ACHN (cell line): ENCODE measurements at regions not wholly inside any gene's neighbourhood (a gene's known extent, or its start where the extent isn't known, plus 50 kb on each side); places are given as distances from the start of the nearest gene placed in this dataset.

Experiments
- DNase-seq: peaks from one replicate; pipeline ENCODE4 v3.0.0-alpha.2; 2015
- in situ Hi-C: cut with HindIII; loops from 2 replicates; pipeline ENCODE4 v1.10.0; 2017; ENCODE audit warnings: low sequenced_read_pairs, low pct_ligation_motif_present, low pct_unique_long_range_greater_than_20kb

DNA sequence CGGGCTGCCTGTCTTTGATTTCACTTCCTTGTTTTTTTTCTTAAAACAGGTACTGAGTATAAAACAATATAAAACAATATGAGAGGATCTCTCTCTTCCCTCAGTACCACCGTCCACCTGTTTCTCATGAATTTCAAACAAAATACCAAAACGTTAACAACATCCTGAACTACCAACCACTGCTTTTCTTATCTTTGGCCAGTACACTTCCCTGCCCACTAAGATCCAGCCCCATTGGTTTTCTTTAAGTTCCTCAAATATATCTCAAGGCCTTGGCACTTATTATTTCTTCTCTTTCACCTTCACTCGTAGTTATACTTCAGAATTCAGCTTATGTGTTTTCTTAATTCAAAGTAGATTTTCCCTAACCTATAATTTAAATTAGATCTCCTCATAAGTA, 370.2 kb upstream of the GRIA3 start:
- in situ Hi-C loops, result no loop called here

DNA sequence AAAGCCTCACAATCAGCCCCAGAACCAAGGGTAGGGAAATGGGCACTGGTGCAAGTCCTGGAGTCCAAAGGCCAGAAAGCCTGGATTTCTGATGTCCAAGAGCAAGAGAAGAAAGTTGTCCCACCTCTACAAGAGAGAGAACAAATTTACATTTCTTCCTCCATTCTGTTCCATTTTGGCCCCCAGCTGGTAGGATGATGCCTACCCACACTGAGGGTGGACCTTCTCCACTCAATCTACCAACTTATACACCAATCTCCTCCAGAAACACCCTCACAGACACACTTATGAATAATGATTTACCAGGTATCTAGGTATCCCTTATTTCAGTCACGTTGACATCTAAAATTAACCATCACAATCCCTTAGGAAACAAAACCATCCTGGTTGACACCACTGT, 367.8 kb upstream of the GRIA3 start:
- in situ Hi-C loops, result no loop called here
- DNase-seq, result no peak

More for the DNA sequence above, 370.2 kb upstream of the GRIA3 start:
- DNase-seq, result no peak

DNA sequence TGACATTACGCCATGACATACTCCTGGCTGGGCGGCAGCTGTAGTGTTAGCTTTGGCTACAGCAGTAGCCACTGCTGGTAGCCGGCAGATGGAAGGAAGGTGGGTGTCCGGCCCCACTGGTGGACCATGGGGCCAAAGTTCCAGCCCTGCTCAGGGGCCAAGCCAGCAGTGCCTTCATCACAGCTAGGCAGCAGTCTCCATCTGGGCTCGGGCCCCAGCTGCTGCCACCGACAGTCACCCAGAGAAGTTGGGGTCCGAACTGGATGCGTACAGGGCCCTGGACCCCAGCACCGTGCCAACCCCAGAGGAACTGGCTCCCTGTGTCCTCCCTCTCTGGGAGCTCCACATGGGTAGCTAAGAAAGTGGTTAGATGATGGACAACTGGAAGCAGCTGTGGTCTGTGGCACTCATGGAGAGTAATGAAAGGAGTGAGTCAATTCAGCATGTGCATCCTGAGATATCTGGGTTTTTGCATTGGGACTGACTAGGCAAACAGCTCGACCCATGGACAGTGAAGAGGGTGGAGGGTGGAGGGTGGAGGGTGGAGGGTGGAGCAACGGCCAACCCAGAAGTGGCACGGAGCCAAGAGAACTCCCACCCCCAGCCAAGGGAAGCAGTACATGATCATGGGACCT, 366.6 kb upstream of the GRIA3 start:
- no peak for DNase-seq

DNA sequence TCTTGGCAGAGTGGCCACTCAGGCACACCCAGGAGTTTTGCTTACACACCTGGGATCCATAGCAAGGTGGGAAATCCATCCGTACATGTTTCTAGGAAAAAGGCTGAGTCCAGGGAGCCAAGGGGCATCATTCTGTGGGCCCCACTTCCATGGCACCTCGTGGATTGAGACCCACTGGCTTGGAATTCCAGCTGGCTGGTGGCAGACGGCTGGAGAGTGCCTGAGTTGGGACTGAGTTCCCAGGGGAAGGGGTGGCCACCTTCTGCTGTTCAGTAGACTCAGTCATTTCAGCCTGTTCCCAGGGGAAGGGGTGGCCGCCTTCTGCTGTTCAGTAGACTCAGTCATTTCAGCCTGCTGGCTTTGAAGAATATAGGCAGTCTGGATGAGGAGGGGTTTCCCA, 366.0 kb upstream of the GRIA3 start:
- no peak for DNase-seq
- in situ Hi-C loops, result no loop called here

More for the DNA sequence above, 366.6 kb upstream of the GRIA3 start:
- in situ Hi-C loops, result no loop called here

DNA sequence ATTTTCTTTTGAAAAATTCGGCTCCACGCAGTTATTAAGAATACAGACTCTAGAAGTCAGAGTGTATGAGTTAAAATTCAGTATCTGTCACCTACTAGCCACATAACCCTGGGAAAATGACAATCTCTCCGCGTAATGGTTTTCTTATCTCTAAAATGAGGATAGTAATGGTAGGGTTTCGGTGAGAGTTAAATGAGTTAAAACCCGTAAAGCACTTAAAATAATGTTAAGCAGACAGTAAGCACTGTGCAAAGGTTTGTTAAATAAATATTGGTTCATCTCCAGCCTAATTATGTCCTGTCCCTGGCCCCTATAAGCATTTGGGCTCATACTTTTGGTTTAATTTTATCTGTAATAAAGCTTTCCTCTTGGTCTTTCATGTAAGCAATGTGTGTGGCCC, 350.8 kb upstream of the GRIA3 start:
- no peak for DNase-seq
- in situ Hi-C loops, result no loop called here

DNA sequence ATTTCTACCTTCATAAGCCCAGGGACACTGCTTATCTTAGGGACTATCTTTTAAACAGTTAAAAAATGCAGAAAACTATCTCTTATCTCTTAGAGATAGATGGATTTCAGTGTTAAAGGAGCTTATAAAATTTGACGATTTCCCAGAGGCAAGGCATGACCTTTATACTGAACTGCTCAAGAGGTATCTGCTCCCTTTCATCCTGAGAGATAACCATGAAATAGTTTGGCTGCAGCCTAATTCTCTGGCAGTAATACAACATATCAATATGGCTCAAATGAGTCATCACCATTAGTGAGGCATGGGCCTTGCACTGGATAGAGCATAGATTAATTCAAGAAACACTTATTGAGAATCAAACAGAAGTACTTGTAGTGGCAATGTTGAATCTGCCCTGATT, 348.2 kb upstream of the GRIA3 start:
- in situ Hi-C loops, result no loop called here
- DNase-seq, result no peak

DNA sequence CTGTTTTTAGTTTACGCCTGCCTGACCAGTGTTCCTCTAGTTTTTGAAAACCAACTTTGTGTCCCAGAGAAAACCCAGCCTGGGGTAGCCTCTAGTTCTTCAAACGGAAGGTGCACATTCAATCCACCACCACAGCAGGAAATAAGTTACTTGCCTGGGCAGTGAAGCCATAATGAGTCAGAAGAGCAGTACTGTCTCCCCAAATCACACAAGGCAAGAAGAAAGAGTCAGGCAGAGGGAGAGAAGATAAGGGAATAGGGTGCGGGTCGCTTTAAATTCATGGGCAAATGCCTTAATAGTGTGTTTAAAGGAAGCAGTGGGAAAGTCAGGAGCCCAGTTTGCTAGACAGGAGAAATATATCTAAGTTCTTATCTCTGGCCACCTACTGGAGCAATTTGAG, 333.8 kb upstream of the GRIA3 start:
- no peak for DNase-seq
- in situ Hi-C loops, result no loop called here

DNA sequence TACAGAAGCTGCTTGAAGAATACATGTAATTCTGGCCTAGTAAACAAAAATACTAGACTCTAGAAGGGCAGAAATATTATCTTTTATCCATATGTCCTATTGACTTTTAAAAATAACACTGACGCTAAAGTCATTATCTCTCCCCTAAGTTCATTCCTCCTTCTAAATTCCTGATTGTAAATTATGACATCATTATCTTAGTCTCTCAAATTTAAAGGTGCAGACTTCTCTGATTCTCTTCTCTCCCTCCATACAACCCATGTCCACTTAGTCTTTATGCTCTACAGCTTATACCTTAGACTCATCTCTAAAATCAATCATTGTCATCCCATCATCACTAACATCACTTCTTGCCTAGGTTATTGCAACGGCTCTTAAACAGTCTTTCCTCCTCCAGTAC, 327.9 kb upstream of the GRIA3 start:
- DNase-seq, result no peak
- in situ Hi-C loops, result no loop called here

DNA sequence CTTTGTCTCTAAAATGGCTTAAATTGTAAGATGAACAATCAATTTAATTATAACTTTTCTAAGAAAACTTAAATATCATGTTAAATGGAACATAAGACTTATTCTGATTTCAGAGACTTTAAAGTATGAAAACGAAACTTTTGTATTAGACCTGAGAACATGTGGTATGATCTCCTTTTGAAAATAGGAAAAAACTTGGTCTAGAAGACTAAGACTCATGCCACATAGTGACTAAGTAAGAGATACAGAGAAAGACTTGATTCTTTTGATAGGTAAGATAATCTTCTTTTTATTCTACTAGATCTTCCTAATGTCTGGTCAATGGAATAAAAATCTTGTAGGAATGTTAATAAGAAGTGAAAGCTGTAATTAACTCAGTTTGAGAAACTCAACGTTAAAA, 326.3 kb upstream of the GRIA3 start:
- no peak for DNase-seq
- in situ Hi-C loops, result no loop called here

DNA sequence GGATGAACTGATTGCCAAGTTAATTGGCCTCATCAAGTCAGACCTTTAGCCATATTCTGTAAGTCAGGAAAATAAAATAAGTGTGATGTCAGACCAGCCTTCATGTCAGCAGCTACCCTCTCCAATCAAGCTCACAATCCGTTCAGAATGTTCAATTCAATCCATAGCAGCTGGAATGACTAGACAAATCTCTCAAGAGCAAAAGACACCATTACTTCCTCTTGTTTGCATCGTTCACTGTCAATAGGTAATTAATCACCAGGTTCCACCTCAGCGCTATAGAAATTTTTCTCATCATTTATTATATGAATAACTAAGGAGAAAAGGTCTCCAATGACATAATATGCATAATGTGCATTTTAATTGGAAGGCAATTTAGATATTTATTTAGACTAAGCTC, 321.0 kb upstream of the GRIA3 start:
- in situ Hi-C loops, result no loop called here
- no peak for DNase-seq

DNA sequence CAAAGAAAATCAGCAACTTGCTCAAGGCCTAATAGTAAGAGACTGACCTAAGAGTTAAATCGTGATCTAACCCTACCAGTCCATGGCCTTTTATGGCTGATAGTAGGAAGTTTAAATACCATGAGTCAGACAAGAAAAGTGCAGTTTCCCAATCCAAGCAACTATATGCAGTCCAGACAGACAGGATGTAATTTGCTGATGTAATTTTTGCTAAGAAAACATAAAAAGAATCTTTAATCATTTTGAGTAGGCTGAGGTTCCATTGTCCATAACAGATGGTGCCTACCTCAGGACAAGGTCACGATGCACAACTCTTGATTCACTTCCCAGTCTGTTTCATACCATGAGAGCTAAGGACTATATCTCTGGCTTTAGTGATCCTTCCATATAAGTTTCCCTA, 317.5 kb upstream of the GRIA3 start:
- in situ Hi-C loops, result no loop called here
- DNase-seq, result no peak

DNA sequence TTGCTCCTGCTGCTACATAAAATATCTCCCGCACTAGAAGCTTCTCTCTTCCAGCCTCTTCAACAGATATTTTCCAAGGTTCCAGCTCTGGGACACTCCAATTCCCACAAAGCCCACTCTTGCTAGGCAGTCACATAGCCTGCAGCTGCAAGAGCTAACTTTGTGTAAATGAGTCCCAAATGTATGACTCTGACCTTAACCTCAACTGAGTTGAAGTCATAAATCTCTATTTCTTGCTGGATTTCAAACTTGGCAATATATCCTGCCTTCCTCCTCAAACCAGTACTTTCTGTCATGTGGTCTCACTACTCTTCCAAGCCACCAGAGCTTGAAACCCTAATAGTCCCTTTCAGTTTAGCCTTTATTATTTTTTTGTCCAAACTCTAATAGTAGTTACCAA, 315.4 kb upstream of the GRIA3 start:
- DNase-seq, result no peak
- in situ Hi-C loops, result no loop called here

DNA sequence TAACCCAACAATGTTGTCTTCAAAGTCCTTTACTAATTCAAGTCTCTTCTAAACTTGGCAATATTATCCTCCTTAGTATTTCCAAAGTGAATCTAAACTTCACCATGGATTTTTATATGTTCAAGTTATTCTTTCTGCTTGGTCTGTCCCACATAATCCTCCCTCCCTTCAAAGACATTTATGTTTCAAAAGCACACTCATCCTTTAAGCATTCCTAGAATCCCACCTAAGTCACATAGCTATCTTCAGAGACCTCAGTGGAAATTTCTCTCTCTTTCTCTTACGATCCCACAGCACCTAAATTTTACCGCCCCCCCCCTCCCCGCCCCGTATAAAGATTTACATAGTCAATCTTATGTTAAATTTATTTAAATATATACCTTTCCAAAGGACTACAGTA, 314.9 kb upstream of the GRIA3 start:
- in situ Hi-C loops, result no loop called here
- DNase-seq, result no peak

DNA sequence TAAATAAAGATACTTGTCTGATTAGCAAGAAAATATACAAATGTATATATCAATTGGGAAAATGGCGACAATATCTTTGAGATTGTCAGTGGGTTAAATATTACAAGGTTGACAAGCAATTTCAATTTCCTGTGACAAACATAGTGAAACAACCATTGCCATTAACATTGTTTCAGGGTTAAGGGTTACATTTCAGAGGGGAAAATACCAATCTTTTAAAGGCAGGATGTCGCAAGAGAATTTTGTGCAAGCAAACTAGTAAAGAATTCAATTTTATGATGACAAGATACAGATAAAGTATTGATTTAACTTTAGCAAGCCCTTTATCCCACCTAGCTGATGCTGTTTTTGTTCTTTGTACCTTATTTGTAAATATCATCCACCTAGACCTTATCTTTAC, 305.8 kb upstream of the GRIA3 start:
- DNase-seq, result no peak
- in situ Hi-C loops, result no loop called here

DNA sequence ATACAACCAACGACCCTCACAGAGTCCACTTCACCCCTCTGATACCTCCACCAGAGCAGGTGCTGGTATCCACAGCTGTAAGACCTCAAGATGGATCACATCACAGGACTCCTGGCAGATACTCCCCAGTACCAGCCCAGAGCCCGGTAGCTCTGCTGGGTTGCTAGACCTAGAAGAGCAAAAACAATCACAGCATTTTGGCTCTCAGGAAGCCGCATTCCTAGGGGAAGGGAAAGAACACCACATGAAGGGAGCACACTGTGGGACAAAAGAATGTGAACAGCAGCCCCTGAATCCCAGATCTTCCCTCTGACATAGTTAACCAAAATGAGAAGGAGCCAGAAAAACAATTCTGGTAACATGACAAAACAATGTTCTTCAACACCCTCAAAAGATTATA, 303.1 kb upstream of the GRIA3 start:
- DNase-seq, result no peak
- in situ Hi-C loops, result no loop called here

DNA sequence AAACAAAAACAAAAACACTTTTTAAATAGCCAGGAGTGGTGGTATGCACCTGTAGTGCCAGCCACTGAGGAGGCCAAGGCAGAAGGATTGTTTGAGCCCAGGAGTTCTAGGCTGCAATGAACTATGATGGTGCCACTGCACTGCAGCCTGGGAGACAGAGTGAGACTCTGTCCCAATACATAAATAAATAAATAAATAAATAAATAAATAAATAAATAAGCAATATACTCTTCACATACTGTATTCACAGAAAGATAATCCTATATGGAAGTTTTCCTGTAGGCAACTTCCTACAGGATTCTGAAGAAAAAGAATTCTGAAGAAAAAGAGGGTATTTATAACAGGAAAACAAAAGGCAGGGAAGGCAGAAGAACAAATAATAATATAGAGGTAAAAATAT, 293.3 kb upstream of the GRIA3 start:
- DNase-seq, result no peak
- in situ Hi-C loops, result no loop called here

DNA sequence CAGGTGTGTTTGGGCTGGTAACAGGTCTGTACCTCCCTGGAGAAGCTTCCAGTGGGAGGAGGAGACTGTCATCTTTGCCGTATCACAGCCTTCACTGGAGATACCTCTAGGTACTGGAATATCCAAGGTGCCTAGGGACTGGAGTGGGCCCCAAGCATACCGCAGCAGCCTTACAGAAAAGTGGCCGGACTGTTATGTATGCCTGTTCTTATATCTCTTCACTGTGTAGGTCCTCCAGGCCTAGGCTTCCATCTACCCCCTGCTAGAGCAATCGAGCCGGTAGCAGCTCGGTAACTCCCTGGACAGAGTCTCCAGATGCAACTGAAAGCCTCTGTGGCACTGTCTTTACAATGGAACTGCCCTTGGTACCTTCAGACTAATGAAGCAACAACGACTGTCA, 277.4 kb upstream of the GRIA3 start:
- no peak for DNase-seq
- in situ Hi-C loops, result no loop called here

DNA sequence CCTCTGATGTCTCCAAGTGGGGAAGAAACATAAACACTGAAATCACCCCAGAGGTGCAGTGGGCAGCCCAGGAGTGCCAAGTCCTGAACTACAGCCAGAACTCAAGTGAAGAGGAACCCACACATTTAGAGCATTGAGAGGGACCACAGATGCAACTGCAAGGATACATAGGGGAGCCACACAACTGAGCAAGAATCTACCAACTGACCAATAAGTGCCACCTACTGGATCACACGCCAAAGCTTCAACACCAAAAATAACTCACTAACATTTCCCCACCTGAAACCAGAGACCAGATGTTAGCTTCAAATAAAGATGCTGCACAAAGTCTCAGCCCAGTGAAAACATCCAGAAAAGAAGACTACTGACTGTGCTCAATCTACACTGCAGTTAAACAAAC, 276.7 kb upstream of the GRIA3 start:
- DNase-seq, result no peak
- in situ Hi-C loops, result no loop called here

DNA sequence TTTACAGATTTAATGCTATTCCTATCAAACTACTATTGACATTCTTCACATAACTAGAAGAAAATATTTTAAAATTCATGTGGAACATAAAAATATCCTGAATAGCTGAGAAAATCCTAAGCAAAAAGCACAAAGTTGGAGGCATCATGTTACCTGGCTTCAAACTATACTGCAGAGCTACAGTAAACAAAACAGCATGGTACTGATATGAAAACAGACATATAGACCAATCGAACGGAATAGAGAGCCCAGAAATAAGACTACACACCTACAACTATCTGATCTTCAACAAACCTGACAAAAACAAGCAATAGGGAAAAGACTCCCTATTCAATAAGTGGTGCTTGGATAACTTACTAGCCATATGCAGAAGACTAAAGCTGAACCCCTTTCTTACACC, 273.4 kb upstream of the GRIA3 start:
- DNase-seq, result no peak
- in situ Hi-C loops, result no loop called here

DNA sequence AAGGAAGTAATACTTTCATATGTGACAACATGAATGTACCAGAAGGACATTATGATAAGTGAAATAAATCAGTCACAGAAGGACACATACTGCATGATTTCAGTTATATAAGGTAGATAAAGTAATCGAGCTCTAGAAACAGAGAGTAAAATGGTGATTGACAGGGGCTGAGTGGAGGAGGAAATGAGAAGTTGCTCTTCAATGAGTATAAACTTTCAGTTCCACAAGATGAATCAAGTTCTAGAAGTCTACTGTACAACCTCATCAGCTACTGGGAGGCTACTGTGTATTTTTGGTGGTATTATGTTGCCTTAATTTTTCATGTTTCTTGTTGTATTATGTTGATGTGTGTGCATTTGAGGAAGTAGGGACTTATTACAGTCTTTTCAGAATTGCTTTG, 270.9 kb upstream of the GRIA3 start:
- no peak for DNase-seq
- in situ Hi-C loops, result no loop called here

DNA sequence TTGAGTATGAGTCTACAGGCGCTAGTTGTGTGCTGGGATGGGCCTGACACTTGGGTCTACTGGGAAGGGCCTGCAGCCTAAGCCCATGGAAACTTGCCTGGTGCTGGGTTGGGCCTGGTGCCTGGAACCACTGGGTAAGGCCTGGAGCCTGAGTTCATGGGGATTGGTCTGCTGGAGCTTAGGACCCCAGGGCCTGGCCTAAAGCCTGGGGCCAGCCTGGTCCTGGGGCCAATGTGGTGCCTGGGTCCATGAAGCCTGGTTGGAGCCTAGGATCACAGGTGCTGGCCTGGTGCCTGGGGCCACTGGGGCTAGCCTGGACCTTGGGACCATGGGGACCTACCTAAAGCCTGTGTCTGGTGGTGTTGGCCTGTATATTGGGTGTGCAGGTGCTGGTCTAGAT, 270.3 kb upstream of the GRIA3 start:
- in situ Hi-C loops, result no loop called here

More for the DNA sequence above, 270.3 kb upstream of the GRIA3 start:
- DNase-seq, result no peak
